MCF 10A (cell line): ENCODE measurements at regions not wholly inside any gene's neighbourhood (a gene's known extent, or its start where the extent isn't known, plus 50 kb on each side); places are given as distances from the start of the nearest gene placed in this dataset.
"Not testable (repeated sequence)": the region's sequence is repeated elsewhere in the genome, so short reads cannot be mapped to it uniquely, and the experiment has no call there.

Experiments
- BruUV-seq: library from RNA; stranded (reverse); fragments of 400-500 nt; replicated peaks from 2 replicates; lab custom pipeline; 2021; lab: Mats Ljungman, UMichigan
- CTCF ChIA-PET: fragments of 300-600 bp; sonication (Branson Sonifier 250); formaldehyde crosslinking; extraction: SDS; loops from one replicate; lab custom pipeline; 2021; ENCODE audit warnings: antibody characterized with exemption, inconsistent platforms; lab: Yijun Ruan, JAX
- POLR2A ChIA-PET: fragments of 300-600, 350-650 bp; sonication (Branson Sonifier 250); formaldehyde crosslinking; extraction: SDS; loops from one replicate; lab custom pipeline; 2020; ENCODE audit warnings: antibody characterized with exemption, inconsistent platforms; lab: Yijun Ruan, JAX
- DNase-seq: peaks from one replicate; pipeline ENCODE4 v3.0.0-alpha.2; 2018; ENCODE audit not compliant: unreplicated experiment
- H3K27ac Mint-ChIP-seq: one replicate; pipeline ENCODE4 v1.8.0; 2022; ENCODE audit warnings: mild to moderate bottlenecking, low read depth, mixed read lengths; ENCODE audit not compliant: unreplicated experiment
- H3K27me3 Mint-ChIP-seq: one replicate; pipeline ENCODE4 v1.8.0; 2022; ENCODE audit warnings: mixed read lengths; ENCODE audit not compliant: insufficient read depth, unreplicated experiment
- H3K36me3 Mint-ChIP-seq: one replicate; pipeline ENCODE4 v1.8.0; 2022; ENCODE audit warnings: mild to moderate bottlenecking, moderate library complexity, mixed read lengths; ENCODE audit not compliant: insufficient read depth, unreplicated experiment
- H3K4me1 Mint-ChIP-seq: one replicate; pipeline ENCODE4 v1.8.0; 2022; ENCODE audit warnings: mixed read lengths; ENCODE audit not compliant: insufficient read depth, unreplicated experiment
- H3K4me3 Mint-ChIP-seq: one replicate; pipeline ENCODE4 v1.8.0; 2022; ENCODE audit warnings: mild to moderate bottlenecking, moderate library complexity, mixed read lengths; ENCODE audit not compliant: unreplicated experiment
- H3K9me3 Mint-ChIP-seq: one replicate; pipeline ENCODE4 v1.8.0; 2022; ENCODE audit warnings: mixed read lengths; ENCODE audit not compliant: unreplicated experiment
- CTCF ChIP-seq: fragments of 200-600 bp; IDR thresholded peaks from one replicate; pipeline ENCODE4 v1.8.0; 2022; ENCODE audit warnings: antibody characterized with exemption, mild to moderate bottlenecking; ENCODE audit not compliant: unreplicated experiment
- intact Hi-C: fragments of 100-400 bp; cut with micrococcal nuclease; formaldehyde crosslinking; loops from 2 replicates; pipeline ENCODE4 v1.14.1; 2022

- DNase-seq, intact Hi-C loops, H3K4me3 Mint-ChIP-seq, H3K27ac Mint-ChIP-seq, H3K36me3 Mint-ChIP-seq, H3K27me3 Mint-ChIP-seq, H3K9me3 Mint-ChIP-seq, BruUV-seq, H3K4me1 Mint-ChIP-seq, POLR2A ChIA-PET: not testable (repeated sequence)
- CTCF ChIA-PET = interaction anchor here (0.7 to 1.1 kb wide), 2 partner anchors 9 to 108 kb away, joined by 3 read pairs; no protein-coding TSS in a partner anchor
Observed at GRCh38 chr1:47543089-47543488, 105.2 kb downstream of the FOXD2 start.

- H3K27me3 Mint-ChIP-seq = no peaks in the 10 kb centered on the region
- CTCF ChIA-PET = interaction anchor here (0.6 to 1.6 kb wide), 3 partner anchors 16 to 354 kb away, joined by 3 to 4 read pairs (median 4); no protein-coding TSS in a partner anchor
- H3K4me3 Mint-ChIP-seq = no peak overlapping the region
- no peaks in the 10 kb centered on the region for H3K4me1 Mint-ChIP-seq
- H3K36me3 Mint-ChIP-seq = no peaks in the 10 kb centered on the region
- TF ChIP-seq CTCF = no peak
- intact Hi-C loops = no loop called here
- no peak overlapping the region for H3K27ac Mint-ChIP-seq
- no TSS peak for BruUV-seq
- DNase-seq = no peak
- POLR2A ChIA-PET = no interaction called here
- H3K9me3 Mint-ChIP-seq = no peaks in the 10 kb centered on the region
Observed at GRCh38 chr1:47545912-47546483, 108.2 kb downstream of the FOXD2 start.

- no peak overlapping the region for H3K27ac Mint-ChIP-seq
- CTCF ChIA-PET = interaction anchor here (0.8 to 1.5 kb wide), 3 partner anchors 19 to 110 kb away, joined by 3 to 5 read pairs (median 5); partner anchors contain the start of gene FOXD2
- intact Hi-C loops = no loop called here
- no TSS peak for BruUV-seq
- no peak for TF ChIP-seq CTCF
- H3K4me3 Mint-ChIP-seq = no peak overlapping the region
- POLR2A ChIA-PET = no interaction called here
- no peak for DNase-seq
- no peaks in the 10 kb centered on the region for H3K4me1 Mint-ChIP-seq
- H3K9me3 Mint-ChIP-seq = no peaks in the 10 kb centered on the region
- H3K27me3 Mint-ChIP-seq = no peaks in the 10 kb centered on the region
- H3K36me3 Mint-ChIP-seq = no peaks in the 10 kb centered on the region
Observed at GRCh38 chr1:47547753-47548573, 110.1 kb downstream of the FOXD2 start.

- no peaks in the 10 kb centered on the region for H3K36me3 Mint-ChIP-seq
- intact Hi-C loops = no loop called here
- BruUV-seq = no TSS peak
- TF ChIP-seq CTCF = no peak
- no peaks in the 10 kb centered on the region for H3K9me3 Mint-ChIP-seq
- ChIA-PET CTCF (interaction anchor here (1.5 kb wide), 1 partner anchor 21 kb away, joined by 5 read pairs; no protein-coding TSS in a partner anchor), POLR2A (no interaction called here)
- H3K4me3 Mint-ChIP-seq = no peak overlapping the region
- H3K27me3 Mint-ChIP-seq = no peaks in the 10 kb centered on the region
- no peak overlapping the region for H3K27ac Mint-ChIP-seq
- no peaks in the 10 kb centered on the region for H3K4me1 Mint-ChIP-seq
- no peak for DNase-seq
Observed at GRCh38 chr1:47548637-47549036, 110.8 kb downstream of the FOXD2 start.
